K562 (cell line): ENCODE measurements at regions not wholly inside any gene's neighbourhood (a gene's known extent, or its start where the extent isn't known, plus 50 kb on each side); places are given as distances from the start of the nearest gene placed in this dataset.

Experiments used
- ATAC-seq: fragments of 200-7000 bp; cut with Tn5 transposase; 3 replicates; pipeline ENCODE4 v1.9.1; 2020; ENCODE audit warnings: moderate library complexity
- BruUV-seq: library from RNA; stranded (reverse); fragments of 400-500 nt; replicated peaks from 2 replicates; lab custom pipeline; 2021; lab: Mats Ljungman, UMichigan
- CTCF ChIA-PET: fragments of 300-600 bp; formaldehyde crosslinking; extraction: SDS; loops from one replicate; lab custom pipeline; 2021; ENCODE audit warnings: low intra/inter-chr PET ratio; lab: Yijun Ruan, JAX
- POLR2A ChIA-PET: fragments of 300-600, 350-650 bp; sonication (Branson Sonifier 250); formaldehyde crosslinking; extraction: SDS; loops from one replicate; lab custom pipeline; 2021; ENCODE audit warnings: antibody characterized with exemption, inconsistent platforms; lab: Yijun Ruan, JAX
- DNase-seq, 4 experiments: peaks; one replicate each; pipeline versions ENCODE4 v3.0.0 to v3.0.0-alpha.2; 2011 to 2018; ENCODE audit warnings: low spot score in 3 of 4, mixed read lengths in 3 of 4; ENCODE audit errors: extremely low read depth in 1 of 4
- FAIRE-seq: peaks from 2 replicates; lab custom pipeline; 2011; peaks lifted over from hg19 to GRCh38; lab: Jason Lieb, UNC
- H2AFZ ChIP-seq: 2 replicates; pipeline ENCODE4 v1.6.0; 2011; ENCODE audit warnings: low read depth, low read length, control low read depth, inconsistent platforms
- H3K27ac ChIP-seq: fragments of 200-600 bp; 3 replicates; pipeline ENCODE4 v1.8.0; 2011; ENCODE audit warnings: low read depth, mild to moderate bottlenecking, control low read depth, inconsistent platforms, low read length, moderate library complexity, mixed read lengths; ENCODE audit errors: extremely low read depth
- H3K27me3 ChIP-seq, 2 experiments: fragments of 300-600 bp in 1 of 2; 2 replicates in 1 of 2; 3 replicates in 1 of 2; pipeline versions ENCODE4 v1.6.0 to v1.8.0; 2011; ENCODE audit warnings: inconsistent platforms in 2 of 2, low read length in 2 of 2, mild to moderate bottlenecking in 1 of 2, mixed read lengths in 1 of 2, moderate library complexity in 1 of 2; ENCODE audit not compliant: control insufficient read depth in 2 of 2, insufficient read depth in 2 of 2
- H3K36me3 ChIP-seq: fragments of 300-600 bp; 3 replicates; pipeline ENCODE4 v1.8.0; 2011; ENCODE audit warnings: mild to moderate bottlenecking, low read length, inconsistent platforms; ENCODE audit not compliant: control insufficient read depth, insufficient read depth
- H3K4me1 ChIP-seq, 2 experiments: fragments of 200-600 bp in 1 of 2; replicated peaks in 1 of 2; 2 replicates in 1 of 2; 3 replicates in 1 of 2; pipeline versions ENCODE4 v1.5.1 to v1.8.0; 2011; ENCODE audit warnings: inconsistent platforms in 2 of 2, low read length in 2 of 2, mild to moderate bottlenecking in 1 of 2, mixed read lengths in 1 of 2, moderate library complexity in 1 of 2; ENCODE audit not compliant: control insufficient read depth in 2 of 2, insufficient read depth in 2 of 2
- H3K4me2 ChIP-seq: 2 replicates; pipeline ENCODE4 v1.6.1; 2011; ENCODE audit warnings: low read length, control low read depth, inconsistent platforms, mixed read lengths; ENCODE audit not compliant: insufficient read depth
- H3K4me3 ChIP-seq: fragments of 200-600 bp; sonication (generic), shearing (Covaris generic); 2 replicates; pipeline ENCODE4 v1.5.1; 2016; ENCODE audit warnings: control low read depth, inconsistent platforms
- H3K79me2 ChIP-seq: fragments of 200-600 bp; 3 replicates; pipeline ENCODE4 v1.8.0; 2011; ENCODE audit warnings: low read length, inconsistent platforms; ENCODE audit not compliant: control insufficient read depth, insufficient read depth
- H3K9ac ChIP-seq, 2 experiments: 2 replicates each; pipeline versions ENCODE4 v1.6.0 to v1.6.1; 2011; ENCODE audit warnings: low read depth in 2 of 2, low read length in 2 of 2, control low read depth in 1 of 2, inconsistent platforms in 1 of 2, mild to moderate bottlenecking in 1 of 2, mixed read lengths in 1 of 2; ENCODE audit not compliant: insufficient read depth in 1 of 2
- H3K9me1 ChIP-seq: one replicate; pipeline ENCODE4 v1.6.0; 2011; ENCODE audit warnings: inconsistent platforms, mild to moderate bottlenecking, low read length, moderate library complexity; ENCODE audit not compliant: control insufficient read depth, insufficient read depth
- H3K9me3 ChIP-seq: replicated peaks from 2 replicates; pipeline ENCODE4 v1.5.1; 2011; ENCODE audit warnings: low read depth, low read length, inconsistent platforms; ENCODE audit not compliant: control insufficient read depth, insufficient read depth
- H4K20me1 ChIP-seq: replicated peaks from 2 replicates; pipeline ENCODE4 v1.6.1; 2011; ENCODE audit warnings: low read length, inconsistent platforms, mixed read lengths; ENCODE audit not compliant: control insufficient read depth, insufficient read depth
- ATF7 ChIP-seq: fragments of 450-650 bp; IDR thresholded peaks from 2 replicates; pipeline ENCODE4 v1.7.1; 2014; ENCODE audit warnings: mild to moderate bottlenecking, moderate library complexity
- CHD7 ChIP-seq: fragments of 200-600 bp; sonication (generic); IDR thresholded peaks from one replicate; pipeline ENCODE4 v1.6.1; 2012; ENCODE audit warnings: mild to moderate bottlenecking, low read depth, low read length, inconsistent platforms
- DDX20 ChIP-seq: fragments of 450-650 bp; IDR thresholded peaks from 2 replicates; pipeline ENCODE4 v1.6.1; 2016; ENCODE audit warnings: missing genetic modification characterization, low read depth, mild to moderate bottlenecking, missing compliant biosample characterization, moderate library complexity
- GATAD2B ChIP-seq: fragments of 450-650 bp; IDR thresholded peaks from 2 replicates; pipeline ENCODE4 v1.6.1; 2017; ENCODE audit warnings: mild to moderate bottlenecking, borderline replicate concordance
- ILK ChIP-seq: fragments of 450-650 bp; IDR thresholded peaks from 2 replicates; pipeline ENCODE4 v1.6.1; 2016; ENCODE audit warnings: missing genetic modification characterization, low read depth, mild to moderate bottlenecking, missing compliant biosample characterization, moderate library complexity, borderline replicate concordance
- JUNB ChIP-seq: fragments of 450-650 bp; formaldehyde crosslinking; conservative IDR thresholded peaks from 2 replicates; pipeline ENCODE4 v1.4.0; 2020; ENCODE audit warnings: mild to moderate bottlenecking
- MTA3 ChIP-seq: fragments of 450-650 bp; formaldehyde crosslinking; IDR thresholded peaks from 2 replicates; pipeline ENCODE4 v1.6.1; 2017; ENCODE audit warnings: mild to moderate bottlenecking, borderline replicate concordance
- PTRF ChIP-seq: fragments of 450-650 bp; IDR thresholded peaks from 2 replicates; pipeline ENCODE4 v1.6.1; 2016; ENCODE audit warnings: mild to moderate bottlenecking, missing genetic modification characterization, missing compliant biosample characterization
- RAD21 ChIP-seq, 2 experiments: fragments of 250-450 bp in 1 of 2; fragments of 450-650 bp in 1 of 2; sonication (Bioruptor Pico) in 1 of 2; formaldehyde crosslinking in 1 of 2; IDR thresholded peaks in 1 of 2; conservative IDR thresholded peaks in 1 of 2; 2 replicates each; pipeline versions ENCODE4 v1.4.0 to v1.8.0; 2020 to 2022; ENCODE audit warnings: mild to moderate bottlenecking in 2 of 2, moderate library complexity in 1 of 2
- RBM17 ChIP-seq: fragments of 200-400 bp; formaldehyde crosslinking; IDR thresholded peaks from 2 replicates; pipeline ENCODE4 v1.6.1; 2017; ENCODE audit warnings: low read depth, mild to moderate bottlenecking, low read length, borderline replicate concordance
- SP2 ChIP-seq: IDR thresholded peaks from 2 replicates; pipeline ENCODE4 v1.6.1; 2011; ENCODE audit warnings: mild to moderate bottlenecking, low read depth, low read length, moderate library complexity; ENCODE audit not compliant: poor library complexity, severe bottlenecking; ENCODE audit errors: extremely low read depth
- ZNF134 ChIP-seq: fragments of 250-450 bp; sonication (Bioruptor Pico); conservative IDR thresholded peaks from 2 replicates; pipeline ENCODE4 v1.4.0; 2020
- ZNF707 ChIP-seq: fragments of 250-450 bp; sonication (Bioruptor Pico); conservative IDR thresholded peaks from 2 replicates; pipeline ENCODE4 v1.8.0; 2022; ENCODE audit warnings: inconsistent platforms, mild to moderate bottlenecking, moderate library complexity
- WGBS: fragments of 100-300 bp; shearing (Covaris generic); methylation state at CpG from one replicate; pipeline ENCODE4 v1.1.6; 2016; ENCODE audit warnings: low coverage, mixed read lengths; ENCODE audit not compliant: insufficient coverage; ENCODE audit errors: missing lambda C conversion rate; 5-methylcytosine and 5-hydroxymethylcytosine counted together
- in situ Hi-C: fragments of 300-500 bp; cut with MboI; formaldehyde crosslinking; loops from 4 replicates; pipeline ENCODE4 v1.15.0; 2018; ENCODE audit warnings: inconsistent platforms, mixed read lengths
- intact Hi-C: fragments of 100-400 bp; cut with micrococcal nuclease; formaldehyde crosslinking; loops from 2 replicates; pipeline ENCODE4 v1.14.2; 2022

GRCh38 chr18:14925281-14925709, 177.3 kb downstream of the ANKRD30B start:
- H2AFZ ChIP-seq = no peak overlapping the region
- no peaks in the 10 kb centered on the region for H4K20me1 ChIP-seq
- in situ Hi-C loops = no loop called here
- no TSS peak for BruUV-seq
- H3K36me3 ChIP-seq = no peaks in the 10 kb centered on the region
- 0% methylated on average over 3 of the region's 3 CpGs for WGBS
- H3K9me1 ChIP-seq = no peaks in the 10 kb centered on the region
- H3K4me2 ChIP-seq = no peak overlapping the region
- ChIA-PET CTCF (no interaction called here), POLR2A (no interaction called here)
- no peak for DNase-seq
- H3K79me2 ChIP-seq = no peaks in the 10 kb centered on the region
- H3K4me3 ChIP-seq = no peak overlapping the region
- no peaks in the 10 kb centered on the region for H3K9me3 ChIP-seq
- H3K27me3 ChIP-seq = no peaks in the 10 kb centered on the region
- no peak overlapping the region for H3K27ac ChIP-seq
- no peak overlapping the region for H3K9ac ChIP-seq
- no peaks in the 10 kb centered on the region for H3K4me1 ChIP-seq
- no peak for ATAC-seq
- intact Hi-C loops = no loop called here
- FAIRE-seq = no peak
- TF ChIP-seq MTA3 (no peak), JUNB (CRISPR knock-in tag) (no peak), RBM17 (no peak), RAD21 (CRISPR knock-in tag; conservative IDR thresholded peaks at IDR 0.05 in 1 of 2, IDR thresholded peaks at IDR 0.05 in 1 of 2) (no peak), SP2 (no peak), ILK (no peak), ZNF707 (no peak), ZNF134 (no peak), GATAD2B (no peak), DDX20 (tag) (no peak), PTRF (no peak), ATF7 (no peak), CHD7 (no peak)
